Smooth muscle cell of the brain vasculature (primary cell): ENCODE measurements at regions not wholly inside any gene's neighbourhood (a gene's known extent, or its start where the extent isn't known, plus 50 kb on each side); places are given as distances from the start of the nearest gene placed in this dataset.
"Not testable (repeated sequence)": the region's sequence is repeated elsewhere in the genome, so short reads cannot be mapped to it uniquely, and the experiment has no call there.

ENCODE experiments used
- DNase-seq: peaks from one replicate; pipeline ENCODE4 v3.0.0-alpha.2; 2012; ENCODE audit warnings: low read depth, low spot score

DNA sequence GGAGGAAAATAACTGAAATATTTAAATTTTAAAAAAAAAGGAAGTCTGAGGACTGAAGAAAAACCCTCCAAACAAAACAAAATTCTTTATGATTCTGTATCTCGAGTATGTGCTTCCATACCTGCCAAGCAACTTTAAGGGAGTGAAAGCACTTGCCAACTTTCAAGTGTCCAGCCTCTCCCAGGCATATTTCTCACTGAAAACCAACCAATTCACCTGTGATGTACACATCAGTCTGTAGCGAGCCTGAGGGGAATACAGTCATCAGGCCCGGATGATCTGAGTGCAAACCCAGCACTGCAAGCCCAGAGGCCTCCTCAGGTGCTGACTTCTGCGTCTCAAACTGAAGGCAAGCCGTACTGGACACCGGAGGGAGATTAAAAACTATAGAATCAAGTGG is 164.8 kb upstream of the NT5E start:
- no peak for DNase-seq

DNA sequence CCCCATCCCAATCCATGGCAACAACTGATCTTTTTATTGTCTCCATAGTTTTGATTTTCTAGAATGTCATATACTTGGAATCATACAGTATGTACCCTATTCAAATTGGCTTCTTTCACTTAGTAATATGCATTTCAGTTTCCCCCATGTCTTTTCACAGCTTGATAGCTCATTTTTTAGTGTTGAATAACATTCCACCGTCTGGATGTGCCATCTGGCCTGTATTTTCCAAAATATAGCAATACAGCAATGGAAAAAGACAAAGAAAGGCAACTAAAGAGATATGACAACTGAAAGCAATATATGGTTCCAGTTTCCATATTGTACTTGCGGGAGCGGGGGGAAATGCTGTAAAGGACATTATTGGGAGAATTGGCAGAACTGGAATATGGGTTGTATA is 166.4 kb upstream of the NT5E start:
- DNase-seq, result no peak

DNA sequence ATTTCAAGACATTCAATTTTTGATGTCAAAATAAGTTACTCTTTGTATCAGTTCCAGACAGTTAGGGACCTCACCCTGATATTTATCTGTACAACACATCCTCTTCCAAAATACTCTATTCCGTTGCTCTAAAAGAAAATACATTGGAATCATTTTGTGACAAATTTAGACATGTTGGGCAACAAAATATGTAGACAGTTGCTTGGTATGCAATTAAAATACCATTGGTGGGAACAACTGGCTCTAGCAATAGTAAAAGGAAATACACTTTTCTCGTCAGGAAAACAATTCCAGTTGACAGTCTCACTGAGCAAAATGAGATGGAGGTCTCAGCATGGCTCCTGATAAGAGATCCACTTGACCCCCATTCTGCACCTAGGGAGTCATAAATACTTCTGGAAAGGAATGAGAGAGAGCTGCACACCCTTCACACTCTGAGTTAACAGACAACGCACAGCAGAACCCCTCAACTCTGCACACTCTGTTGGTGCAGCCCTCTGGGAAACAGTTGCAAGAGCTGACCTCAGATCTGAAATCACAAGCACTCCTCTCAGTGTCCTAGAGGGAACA is 171.3 kb upstream of the NT5E start:
- DNase-seq, result no peak

DNA sequence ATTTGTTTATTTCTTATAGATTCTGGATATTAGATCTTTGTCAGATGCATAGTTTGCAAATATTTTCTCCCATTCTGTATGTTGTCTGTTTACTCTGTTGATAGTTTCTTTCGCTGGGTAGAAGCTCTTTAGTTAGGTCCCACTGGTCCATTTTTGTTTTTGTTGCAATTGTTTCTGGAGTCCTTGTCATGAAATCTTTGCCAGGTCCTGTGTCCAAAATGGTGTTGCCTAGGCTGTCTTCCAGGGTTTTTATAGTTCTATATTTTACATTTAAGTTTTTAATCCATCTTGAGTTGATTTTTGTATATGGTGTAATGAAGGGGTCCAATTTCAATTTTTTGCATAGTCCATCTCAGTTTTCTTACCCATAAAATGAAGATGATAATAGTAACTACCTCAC is 173.9 kb upstream of the NT5E start:
- DNase-seq, result not testable (repeated sequence)

DNA sequence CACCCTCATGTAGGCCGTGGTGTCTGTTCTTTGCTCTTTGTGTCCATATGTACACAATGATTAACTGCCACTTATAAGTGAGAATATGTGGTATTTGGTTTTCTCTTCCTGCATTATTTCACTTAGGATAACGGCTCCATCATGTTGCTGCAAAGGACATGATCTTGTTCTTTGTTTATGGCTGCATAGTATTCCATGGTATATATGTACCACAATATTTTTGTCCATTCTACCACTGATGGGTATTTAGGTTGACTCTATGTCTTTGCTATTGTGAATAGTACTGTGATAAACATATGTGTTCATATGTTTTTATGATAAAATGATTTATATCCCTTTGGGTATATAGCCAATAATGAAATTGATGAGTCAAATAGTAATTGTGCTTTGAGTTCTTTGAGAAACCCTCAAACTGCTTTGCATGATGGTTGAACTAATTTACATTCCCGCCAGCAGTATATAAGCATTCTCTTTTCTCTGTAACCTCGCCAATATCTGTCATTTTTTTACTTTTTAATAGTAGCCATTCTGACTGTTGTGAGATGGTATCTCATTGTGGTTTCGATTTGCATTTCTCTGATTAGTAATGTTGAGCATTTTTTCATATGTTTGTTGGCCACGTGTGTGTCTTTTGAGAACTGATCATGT is 174.4 kb upstream of the NT5E start:
- no peak for DNase-seq

DNA sequence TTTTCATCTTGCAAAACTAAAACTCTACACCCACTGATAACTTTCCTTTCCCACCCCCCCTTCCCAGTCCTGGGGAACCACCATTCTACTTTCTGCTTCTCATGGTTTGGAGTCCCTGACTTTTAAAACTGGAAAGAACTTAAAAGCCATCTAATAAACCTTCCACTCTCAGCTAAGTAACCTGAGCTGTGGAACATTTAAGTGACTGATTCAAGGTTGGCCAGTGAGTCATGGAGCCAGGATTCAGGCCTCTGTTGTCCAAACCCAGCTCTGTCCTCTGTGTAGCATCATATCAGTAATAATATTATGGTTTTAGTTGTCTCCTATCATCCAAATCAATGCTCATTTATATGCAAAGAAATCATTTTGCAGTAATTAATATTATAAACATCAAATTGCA is 176.0 kb upstream of the NT5E start:
- no peak for DNase-seq

DNA sequence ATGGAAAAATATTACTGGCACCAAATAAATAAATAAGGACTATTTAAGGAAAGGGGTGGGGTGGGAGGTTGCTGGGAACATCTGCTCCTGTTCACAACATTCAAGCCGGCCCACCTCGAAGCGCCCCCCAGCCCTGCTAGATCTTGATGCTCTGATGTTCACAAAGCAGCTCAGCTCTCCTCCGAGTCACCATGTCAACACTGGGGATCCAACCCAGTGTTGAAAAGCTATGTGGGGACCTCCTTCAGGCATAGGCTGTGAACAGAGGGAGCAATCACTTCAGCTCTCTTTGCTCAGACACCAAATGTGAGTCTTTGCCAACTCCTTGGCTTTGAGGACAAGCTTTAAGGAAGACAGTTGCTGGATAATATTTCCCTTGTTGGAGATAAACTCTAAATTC is 176.8 kb upstream of the NT5E start:
- no peak for DNase-seq

- no peak for DNase-seq
These were observed 177.3 kb upstream of the NT5E start for GRCh38 chr6:85272592-85272991.

- DNase-seq, result no peak
These were observed 187.3 kb upstream of the NT5E start for GRCh38 chr6:85262621-85263020.

GRCh38 chr6:85261271-85261670 is 188.6 kb upstream of the NT5E start:
- DNase-seq, result no peak

DNA sequence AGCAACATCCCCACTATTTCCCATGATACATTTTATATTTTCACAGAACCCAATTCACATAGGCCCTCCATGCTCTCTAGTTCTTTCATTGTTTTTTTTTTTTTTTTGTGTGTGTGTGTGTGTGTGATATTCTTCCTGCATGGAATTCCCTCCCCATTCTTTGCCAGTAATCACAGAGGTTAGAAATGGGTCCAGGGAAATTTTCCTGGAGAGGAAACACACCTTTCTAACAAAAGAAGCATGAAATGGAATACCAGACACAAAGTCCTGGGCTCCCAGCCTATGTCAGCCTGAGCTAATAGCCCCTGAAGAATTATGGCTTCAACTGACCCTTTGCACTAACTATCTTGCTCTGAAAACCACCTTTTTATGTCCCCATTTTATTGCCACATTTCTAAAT is 194.2 kb upstream of the NT5E start:
- DNase-seq, result no peak

- no peak for DNase-seq
These were observed 197.3 kb upstream of the NT5E start for GRCh38 chr6:85252552-85252951.

GRCh38 chr6:85252085-85252484 is 197.8 kb upstream of the NT5E start:
- no peak for DNase-seq

GRCh38 chr6:85251300-85251699 is 198.6 kb upstream of the NT5E start:
- DNase-seq, result no peak

GRCh38 chr6:85250586-85251220 is 199.2 kb upstream of the NT5E start:
- peak; percentile 39 for DNase-seq

DNA sequence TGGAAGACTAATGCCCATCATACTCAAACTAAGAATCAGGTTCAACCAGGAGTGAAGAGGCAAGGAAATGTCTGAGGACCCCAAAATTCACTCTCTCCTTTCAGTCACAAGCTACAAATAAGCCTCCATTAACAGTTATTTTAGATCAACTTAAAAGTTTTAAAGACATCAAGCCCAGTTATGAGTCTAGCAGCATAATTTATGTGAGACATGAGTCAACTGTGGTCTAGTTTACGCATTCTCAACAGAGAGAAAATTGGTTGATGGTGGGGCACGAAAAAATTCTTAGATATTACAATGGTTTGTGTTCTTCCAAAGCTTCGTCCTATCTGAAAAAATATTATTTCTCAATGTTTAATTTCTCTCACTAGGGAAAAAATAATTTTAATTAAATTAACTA is 204.9 kb upstream of the NT5E start:
- no peak for DNase-seq

GRCh38 chr6:85241498-85242052 is 208.3 kb upstream of the NT5E start:
- DNase-seq, result no peak

DNA sequence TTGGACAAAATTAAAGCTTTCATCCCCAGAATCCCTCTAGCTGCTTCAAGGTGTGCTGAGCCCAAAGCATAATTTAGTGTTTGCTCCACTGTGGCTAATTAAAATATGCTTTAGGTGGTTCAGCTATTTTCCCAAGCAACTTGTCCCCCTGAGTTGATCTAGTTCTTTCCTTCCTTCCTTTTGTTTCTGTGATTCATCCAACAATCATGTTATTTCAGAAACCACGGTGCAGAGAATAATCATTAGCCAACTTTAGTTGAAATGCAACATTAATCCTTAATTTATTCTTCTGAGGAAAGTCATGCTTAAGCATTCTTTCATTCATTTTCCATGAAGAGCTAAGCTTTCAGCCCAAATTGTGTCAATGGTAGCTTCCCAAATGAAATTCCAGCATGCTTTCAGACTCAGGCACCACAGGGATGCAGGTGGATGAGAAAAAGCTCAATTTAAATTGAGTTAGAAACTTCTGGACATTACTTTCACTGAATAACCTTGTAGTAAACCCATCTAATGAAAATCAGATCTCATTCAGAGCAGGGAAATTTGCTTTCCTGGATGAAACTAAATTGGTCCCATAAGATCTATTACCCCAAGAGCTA is 209.0 kb upstream of the NT5E start:
- DNase-seq, result no peak

GRCh38 chr6:85237478-85237877 is 212.4 kb upstream of the NT5E start:
- DNase-seq, result no peak

GRCh38 chr6:85236636-85237035 is 213.2 kb upstream of the NT5E start:
- DNase-seq, result no peak

DNA sequence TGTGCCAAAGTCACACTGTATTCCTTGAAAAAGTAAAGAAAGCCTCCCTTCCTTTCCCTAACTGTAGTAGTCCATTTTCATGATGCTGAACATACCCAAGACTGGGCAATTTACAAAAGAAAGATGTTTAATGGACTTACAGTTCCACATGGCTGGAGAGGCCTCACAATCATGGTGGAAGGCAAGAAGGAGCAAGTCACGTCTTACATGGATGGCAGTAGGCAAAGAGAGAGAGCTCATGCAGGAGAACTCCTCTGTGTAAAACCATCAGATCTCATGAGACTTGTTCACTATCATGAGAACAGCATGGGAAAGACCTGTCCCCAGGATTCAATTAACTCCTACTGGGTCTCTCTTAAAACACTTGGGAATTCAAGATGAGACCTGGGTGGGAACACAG is 222.5 kb upstream of the NT5E start:
- DNase-seq, result not testable (repeated sequence)

GRCh38 chr6:85212794-85213193 is 237.1 kb upstream of the NT5E start:
- DNase-seq, result not testable (repeated sequence)

GRCh38 chr6:85195243-85195642 is 254.6 kb upstream of the NT5E start:
- DNase-seq, result no peak
